ENCODE measurements at regions not wholly inside any gene's neighbourhood (a gene's known extent, or its start where the extent isn't known, plus 50 kb on each side); places are given as distances from the start of the nearest gene placed in this dataset.

DNA sequence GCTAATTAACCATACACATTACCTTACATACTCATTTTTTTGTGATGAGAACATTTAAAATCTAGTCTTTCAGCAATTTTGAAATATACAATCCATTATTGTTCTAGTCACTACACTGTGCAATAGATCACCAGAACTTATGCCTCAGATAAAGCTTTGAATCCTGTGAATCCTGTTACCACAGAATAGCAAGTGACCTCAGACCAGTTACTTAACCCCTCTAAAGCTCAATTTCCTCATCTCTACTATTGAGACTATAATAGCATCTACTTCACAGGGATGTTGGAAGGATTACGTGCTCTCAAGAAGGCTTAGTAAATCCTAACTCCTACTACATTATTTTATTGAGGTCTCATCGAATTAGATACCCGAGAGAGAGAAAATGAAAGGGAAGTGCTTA lies 60.2 kb upstream of the PIP5K1B start:
- TF ChIP-seq, protein P1, sequence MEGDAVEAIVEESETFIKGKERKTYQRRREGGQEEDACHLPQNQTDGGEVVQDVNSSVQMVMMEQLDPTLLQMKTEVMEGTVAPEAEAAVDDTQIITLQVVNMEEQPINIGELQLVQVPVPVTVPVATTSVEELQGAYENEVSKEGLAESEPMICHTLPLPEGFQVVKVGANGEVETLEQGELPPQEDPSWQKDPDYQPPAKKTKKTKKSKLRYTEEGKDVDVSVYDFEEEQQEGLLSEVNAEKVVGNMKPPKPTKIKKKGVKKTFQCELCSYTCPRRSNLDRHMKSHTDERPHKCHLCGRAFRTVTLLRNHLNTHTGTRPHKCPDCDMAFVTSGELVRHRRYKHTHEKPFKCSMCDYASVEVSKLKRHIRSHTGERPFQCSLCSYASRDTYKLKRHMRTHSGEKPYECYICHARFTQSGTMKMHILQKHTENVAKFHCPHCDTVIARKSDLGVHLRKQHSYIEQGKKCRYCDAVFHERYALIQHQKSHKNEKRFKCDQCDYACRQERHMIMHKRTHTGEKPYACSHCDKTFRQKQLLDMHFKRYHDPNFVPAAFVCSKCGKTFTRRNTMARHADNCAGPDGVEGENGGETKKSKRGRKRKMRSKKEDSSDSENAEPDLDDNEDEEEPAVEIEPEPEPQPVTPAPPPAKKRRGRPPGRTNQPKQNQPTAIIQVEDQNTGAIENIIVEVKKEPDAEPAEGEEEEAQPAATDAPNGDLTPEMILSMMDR (IDR thresholded peaks at IDR 0.05): no peak
- TF ChIP-seq POLR2A (IDR thresholded peaks at IDR 0.05): no peak

All from body of pancreas (tissue), 4 donors.